ENCODE measurements at regions not wholly inside any gene's neighbourhood (a gene's known extent, or its start where the extent isn't known, plus 50 kb on each side); places are given as distances from the start of the nearest gene placed in this dataset.

DNA sequence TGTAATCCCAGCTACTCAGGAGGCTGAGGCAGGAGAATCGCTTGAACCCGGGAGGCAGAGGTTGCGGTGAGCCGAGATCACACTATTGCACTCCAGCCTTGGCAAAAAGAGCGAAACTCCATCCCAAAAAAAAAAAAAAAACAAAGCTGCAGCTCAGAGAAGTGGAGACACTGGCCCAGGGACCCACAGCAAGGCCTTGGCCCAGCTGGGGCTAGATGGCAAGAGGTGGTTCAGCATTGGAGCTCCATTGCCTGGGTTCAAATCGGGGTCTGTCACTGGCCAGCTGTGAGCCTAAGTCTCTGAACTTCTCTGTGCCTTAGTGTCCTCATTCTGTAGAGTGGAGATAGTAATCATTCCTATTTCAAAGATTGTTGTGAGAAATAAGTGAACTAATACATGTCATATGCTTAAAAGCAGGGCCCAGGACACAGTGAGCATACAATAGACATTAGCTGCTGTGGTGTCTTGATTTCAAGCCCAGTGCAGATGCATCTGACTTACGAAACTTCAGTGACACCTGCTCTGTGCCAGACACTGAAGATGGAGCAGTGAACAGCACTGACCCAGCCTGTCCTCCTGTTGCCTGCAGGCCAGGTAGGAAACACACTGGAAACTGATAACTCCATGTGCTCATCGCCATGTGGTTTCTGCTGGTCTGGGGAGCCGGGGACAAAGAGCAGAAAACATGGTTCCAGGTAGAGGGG is 127.7 kb downstream of the C9orf50 start:
- no peaks in the 10 kb centered on the region for H3K36me3 ChIP-seq (replicated peaks)
- H3K27ac ChIP-seq = no peak overlapping the region
- TF ChIP-seq, protein P1, sequence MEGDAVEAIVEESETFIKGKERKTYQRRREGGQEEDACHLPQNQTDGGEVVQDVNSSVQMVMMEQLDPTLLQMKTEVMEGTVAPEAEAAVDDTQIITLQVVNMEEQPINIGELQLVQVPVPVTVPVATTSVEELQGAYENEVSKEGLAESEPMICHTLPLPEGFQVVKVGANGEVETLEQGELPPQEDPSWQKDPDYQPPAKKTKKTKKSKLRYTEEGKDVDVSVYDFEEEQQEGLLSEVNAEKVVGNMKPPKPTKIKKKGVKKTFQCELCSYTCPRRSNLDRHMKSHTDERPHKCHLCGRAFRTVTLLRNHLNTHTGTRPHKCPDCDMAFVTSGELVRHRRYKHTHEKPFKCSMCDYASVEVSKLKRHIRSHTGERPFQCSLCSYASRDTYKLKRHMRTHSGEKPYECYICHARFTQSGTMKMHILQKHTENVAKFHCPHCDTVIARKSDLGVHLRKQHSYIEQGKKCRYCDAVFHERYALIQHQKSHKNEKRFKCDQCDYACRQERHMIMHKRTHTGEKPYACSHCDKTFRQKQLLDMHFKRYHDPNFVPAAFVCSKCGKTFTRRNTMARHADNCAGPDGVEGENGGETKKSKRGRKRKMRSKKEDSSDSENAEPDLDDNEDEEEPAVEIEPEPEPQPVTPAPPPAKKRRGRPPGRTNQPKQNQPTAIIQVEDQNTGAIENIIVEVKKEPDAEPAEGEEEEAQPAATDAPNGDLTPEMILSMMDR (IDR thresholded peaks at IDR 0.05; ENCODE audit: low read depth, low read length, missing control alignments) = no peak
- in situ Hi-C loops (cut with HindIII; ENCODE audit: low pct_ligation_motif_present, low sequenced_read_pairs) = no loop called here
- H3K4me3 ChIP-seq (ENCODE audit: low read depth, low read length) = no peak overlapping the region
- no peak for DNase-seq
- H3K27me3 ChIP-seq (replicated peaks) = no peaks in the 10 kb centered on the region

GRCh38 chr9:129491487-129491855 is 129.4 kb downstream of the C9orf50 start:
- Histone ChIP-seq H3K27ac (peak overlapping the region; percentile 10), H3K27me3 (replicated peaks) (no peaks in the 10 kb centered on the region), H3K36me3 (replicated peaks) (no peaks in the 10 kb centered on the region), H3K4me3 (ENCODE audit: low read depth, low read length) (no peak overlapping the region)
- in situ Hi-C loops (cut with HindIII; ENCODE audit: low pct_ligation_motif_present, low sequenced_read_pairs) = no loop called here
- TF ChIP-seq, protein P1 (IDR thresholded peaks at IDR 0.05; ENCODE audit: low read depth, low read length, missing control alignments) = no peak
- no peak for DNase-seq

- TF ChIP-seq, protein P1 (IDR thresholded peaks at IDR 0.05; ENCODE audit: low read depth, low read length, missing control alignments) = peak; percentile 11
- Histone ChIP-seq H3K27me3 (replicated peaks) (no peaks in the 10 kb centered on the region), H3K4me3 (ENCODE audit: low read depth, low read length) (no peak overlapping the region), H3K27ac (peak overlapping the region; percentile 100), H3K36me3 (replicated peaks) (no peaks in the 10 kb centered on the region)
- DNase-seq = no peak
- in situ Hi-C loops (cut with HindIII; ENCODE audit: low pct_ligation_motif_present, low sequenced_read_pairs) = no loop called here
Observed at GRCh38 chr9:129490583-129491486, 130.1 kb downstream of the C9orf50 start.

- TF ChIP-seq, protein P1 (IDR thresholded peaks at IDR 0.05; ENCODE audit: low read depth, low read length, missing control alignments) = no peak
- Histone ChIP-seq H3K27ac (peak overlapping the region; percentile 100), H3K36me3 (replicated peaks) (no peaks in the 10 kb centered on the region), H3K4me3 (ENCODE audit: low read depth, low read length) (peak overlapping the region; percentile 34), H3K27me3 (replicated peaks) (no peaks in the 10 kb centered on the region)
- no peak for DNase-seq
- in situ Hi-C loops (cut with HindIII; ENCODE audit: low pct_ligation_motif_present, low sequenced_read_pairs) = no loop called here
Observed at GRCh38 chr9:129489838-129490582, 130.9 kb downstream of the C9orf50 start.

DNA sequence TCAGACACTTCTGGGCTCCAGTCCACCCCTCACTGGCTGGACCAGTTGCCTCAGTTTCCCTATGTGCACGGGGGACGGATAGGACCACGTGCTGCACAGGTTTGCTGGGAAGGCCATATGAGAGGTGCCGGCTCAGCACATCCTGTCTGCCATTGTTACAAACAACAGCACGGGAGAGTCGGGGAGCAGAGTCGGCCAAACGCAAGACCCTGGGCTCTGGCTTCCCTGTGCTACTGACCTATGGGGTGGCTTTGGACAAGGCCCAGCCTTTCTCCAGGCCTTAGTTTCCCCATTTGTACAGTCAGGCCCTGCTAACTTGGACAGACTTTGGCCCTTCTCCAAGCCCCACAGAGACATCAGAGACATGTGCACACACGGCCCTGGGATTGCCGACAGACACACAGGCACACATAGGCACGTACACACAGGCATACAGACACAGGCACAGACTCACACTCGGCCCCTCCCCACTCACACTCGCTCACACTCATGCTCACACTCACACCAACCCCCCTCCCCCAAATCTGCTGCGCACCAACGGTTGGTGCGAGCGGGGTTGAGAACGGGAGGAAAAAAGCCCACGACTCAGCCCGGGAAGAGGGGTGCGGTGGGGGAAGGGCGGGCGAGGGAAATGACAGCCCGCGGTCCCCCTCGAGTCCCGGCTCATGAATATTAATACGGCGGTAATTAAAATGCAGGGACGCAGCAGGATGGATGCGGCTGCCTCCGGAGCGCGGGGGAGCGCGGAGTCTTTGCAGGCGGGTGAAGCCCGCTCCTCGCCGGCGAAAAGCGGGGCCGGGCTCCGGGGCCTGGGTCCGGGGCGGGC is 133.0 kb downstream of the C9orf50 start:
- Histone ChIP-seq H3K36me3 (replicated peaks) (no peaks in the 10 kb centered on the region), H3K27ac (peak overlapping the region; percentile 100), H3K27me3 (replicated peaks) (no peaks in the 10 kb centered on the region), H3K4me3 (ENCODE audit: low read depth, low read length) (peak overlapping the region; percentile 20)
- TF ChIP-seq, protein P1 (IDR thresholded peaks at IDR 0.05; ENCODE audit: low read depth, low read length, missing control alignments) = no peak
- in situ Hi-C loops (cut with HindIII; ENCODE audit: low pct_ligation_motif_present, low sequenced_read_pairs) = no loop called here
- peak; percentile 70 for DNase-seq

All from brain microvascular endothelial cell (primary cell).